ENCODE measurements at regions not wholly inside any gene's neighbourhood (a gene's known extent, or its start where the extent isn't known, plus 50 kb on each side); places are given as distances from the start of the nearest gene placed in this dataset.
A peak's percentile ranks its signal among the peaks of the same experiment; 100 is the strongest.

DNA sequence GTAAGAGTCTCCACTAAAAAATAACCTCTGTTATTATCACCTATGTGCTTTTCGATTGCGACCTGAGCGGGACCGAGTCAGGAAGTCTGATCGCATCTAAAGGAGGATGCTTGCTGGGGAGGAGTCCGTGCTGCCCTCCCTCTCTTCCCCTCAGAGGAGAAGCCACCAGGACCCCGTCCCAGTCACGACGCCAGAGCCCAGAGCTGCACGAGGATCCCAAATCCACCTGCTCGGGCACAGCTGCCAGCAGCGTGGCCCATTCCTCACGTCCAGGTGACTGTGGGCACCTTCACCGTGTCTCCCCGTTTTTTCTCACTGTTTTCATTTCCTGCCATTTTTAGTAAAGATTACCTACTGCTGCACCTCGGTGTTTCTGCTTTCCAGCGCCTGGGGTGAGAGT lies 390.3 kb downstream of the BRD1 start:
- H3K27me3 ChIP-seq (ENCODE audit: insufficient read depth, low read length, poor library complexity, severe bottlenecking), result no peaks in the 10 kb centered on the region
- no peaks in the 10 kb centered on the region for H3K4me1 ChIP-seq (ENCODE audit: insufficient read depth, low read length)
- no peak overlapping the region for H3K4me3 ChIP-seq (ENCODE audit: low read length)
- H3K9me3 Mint-ChIP-seq, result peaks cover 0 to 6% (median 2%) of the 10 kb centered on the region in 5 donors
- no peak overlapping the region for H3K27ac ChIP-seq (ENCODE audit: low read depth, low read length)
- no peak overlapping the region for H3K27ac Mint-ChIP-seq
- peaks cover 0 to 29% (median 0%) of the 10 kb centered on the region in 3 donors for H3K36me3 Mint-ChIP-seq
- H3K36me3 ChIP-seq (ENCODE audit: insufficient read depth, low read length), result no peaks in the 10 kb centered on the region
- H3K9me3 ChIP-seq (ENCODE audit: low read length), result no peaks in the 10 kb centered on the region
- H3K27me3 Mint-ChIP-seq, result peaks cover 9 to 14% of the 10 kb centered on the region in 2 donors
- H3K4me1 Mint-ChIP-seq, result no peaks in the 10 kb centered on the region
- ChIA-PET CTCF (no interaction called here), POLR2A (no interaction called here)
- DNase-seq, result no peak
- no peak overlapping the region for H3K4me3 Mint-ChIP-seq

DNA sequence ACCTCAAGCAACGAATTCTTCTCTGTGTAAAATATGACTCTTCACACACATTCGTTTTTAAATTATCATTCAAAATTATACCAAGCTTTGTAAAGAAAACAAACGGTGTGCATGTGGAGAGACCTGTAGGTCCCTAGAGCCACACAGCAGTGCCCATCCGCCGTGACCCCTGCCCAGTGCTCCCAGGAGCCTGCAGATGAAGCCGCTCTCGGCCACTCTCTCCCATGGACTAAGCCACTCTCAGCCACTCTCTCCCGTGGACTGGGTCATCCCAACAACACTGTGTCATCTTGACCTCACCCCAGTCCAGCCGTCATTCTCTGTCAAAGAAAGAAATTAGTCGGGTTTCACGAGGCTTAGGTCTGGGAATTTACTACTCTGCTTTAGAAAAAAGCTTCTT lies 391.6 kb downstream of the BRD1 start:
- Histone ChIP-seq H3K4me1 (ENCODE audit: insufficient read depth, low read length) (no peaks in the 10 kb centered on the region), H3K4me3 (ENCODE audit: low read length) (no peak overlapping the region), H3K9me3 (ENCODE audit: low read length) (no peaks in the 10 kb centered on the region), H3K27me3 (ENCODE audit: insufficient read depth, low read length, poor library complexity, severe bottlenecking) (no peaks in the 10 kb centered on the region), H3K27ac (ENCODE audit: low read depth, low read length) (no peak overlapping the region), H3K36me3 (ENCODE audit: insufficient read depth, low read length) (no peaks in the 10 kb centered on the region)
- Mint-ChIP-seq H3K27ac (no peak overlapping the region), H3K27me3 (peaks cover 8 to 14% of the 10 kb centered on the region in 2 donors), H3K4me1 (no peaks in the 10 kb centered on the region), H3K36me3 (peaks cover 0 to 27% (median 0%) of the 10 kb centered on the region in 3 donors), H3K4me3 (no peak overlapping the region), H3K9me3 (peaks cover 0 to 6% (median 2%) of the 10 kb centered on the region in 5 donors)
- POLR2A ChIA-PET, result no interaction called here
- no peak for DNase-seq
- CTCF ChIA-PET, result no interaction called here

DNA sequence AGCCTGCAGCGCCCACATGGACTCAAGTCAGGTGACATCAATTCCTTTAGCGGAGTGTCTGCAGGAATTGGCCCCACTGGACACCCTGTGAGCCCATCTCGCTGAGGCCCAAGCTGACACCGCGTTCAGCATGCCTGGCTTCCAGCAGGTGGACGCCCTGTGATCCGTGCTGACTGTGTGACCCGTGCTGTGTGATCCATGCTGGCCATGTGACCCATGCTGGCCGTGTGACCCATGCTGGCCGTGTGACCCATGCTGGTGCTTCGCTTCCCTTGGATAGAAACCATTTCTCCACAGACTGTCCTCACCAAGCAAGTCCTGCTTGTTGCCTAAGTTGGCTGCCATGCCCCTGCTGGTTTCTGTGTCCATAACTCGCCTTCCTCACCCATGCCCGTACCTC lies 392.1 kb downstream of the BRD1 start:
- H3K9me3 Mint-ChIP-seq, result peaks cover 0 to 6% (median 2%) of the 10 kb centered on the region in 5 donors
- Histone ChIP-seq H3K4me3 (ENCODE audit: low read length) (no peak overlapping the region), H3K27ac (ENCODE audit: low read depth, low read length) (no peak overlapping the region), H3K27me3 (ENCODE audit: insufficient read depth, low read length, poor library complexity, severe bottlenecking) (no peaks in the 10 kb centered on the region), H3K9me3 (ENCODE audit: low read length) (no peaks in the 10 kb centered on the region), H3K4me1 (ENCODE audit: insufficient read depth, low read length) (no peaks in the 10 kb centered on the region), H3K36me3 (ENCODE audit: insufficient read depth, low read length) (no peaks in the 10 kb centered on the region)
- no peak overlapping the region for H3K4me3 Mint-ChIP-seq
- ChIA-PET CTCF (no interaction called here), POLR2A (no interaction called here)
- H3K27ac Mint-ChIP-seq, result no peak overlapping the region
- no peaks in the 10 kb centered on the region for H3K4me1 Mint-ChIP-seq
- H3K36me3 Mint-ChIP-seq, result peaks cover 0 to 23% (median 0%) of the 10 kb centered on the region in 3 donors
- H3K27me3 Mint-ChIP-seq, result peaks cover 9 to 14% of the 10 kb centered on the region in 2 donors
- DNase-seq, result no peak

DNA sequence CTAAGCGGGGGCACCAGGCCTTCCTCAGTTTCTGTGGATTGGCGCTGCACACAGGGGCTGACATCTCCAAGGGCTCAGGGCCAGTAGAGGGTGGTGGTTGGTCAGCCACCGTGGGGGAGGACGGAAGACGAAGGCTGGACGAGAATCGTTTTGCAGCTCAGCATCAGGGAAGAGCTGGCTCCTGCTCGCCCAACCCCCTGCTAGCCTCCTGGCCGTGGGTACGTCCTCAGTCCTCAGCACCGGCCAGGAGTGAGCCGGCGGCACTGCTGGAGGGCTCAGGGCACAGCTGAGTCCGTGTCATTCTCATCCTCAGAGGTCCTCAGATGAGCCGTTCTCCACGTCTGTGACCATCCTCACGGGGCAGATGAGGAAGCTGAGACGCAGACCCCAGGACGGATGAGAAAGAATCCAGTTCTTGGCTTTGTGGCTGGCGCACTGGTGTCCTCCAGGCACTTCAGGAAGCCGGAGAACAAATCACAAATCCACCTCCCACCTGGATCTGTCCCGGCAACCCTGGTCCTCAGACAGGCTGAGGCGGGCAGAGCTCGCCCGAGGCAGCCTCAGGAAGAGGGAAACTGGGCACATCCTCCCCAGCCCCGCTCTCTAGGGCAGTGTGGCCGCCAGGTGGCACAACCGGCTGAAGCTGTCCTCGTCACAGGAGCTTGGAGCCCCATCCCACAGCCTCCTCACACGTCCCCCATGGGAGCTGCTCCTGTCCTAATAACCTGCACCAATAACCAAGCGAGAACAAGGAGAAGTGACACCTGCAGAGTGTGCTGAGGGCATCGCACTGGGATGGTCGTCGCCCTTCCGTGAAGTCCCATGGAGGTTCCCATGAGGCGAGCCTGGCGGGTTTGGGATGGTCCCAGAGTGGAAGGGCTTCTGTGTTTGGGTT lies 393.7 kb downstream of the BRD1 start:
- Mint-ChIP-seq H3K4me3 (no peak overlapping the region), H3K27ac (no peak overlapping the region), H3K9me3 (peaks cover 0 to 4% (median 2%) of the 10 kb centered on the region in 5 donors), H3K4me1 (no peaks in the 10 kb centered on the region), H3K36me3 (peaks cover 0 to 10% (median 0%) of the 10 kb centered on the region in 3 donors), H3K27me3 (peaks cover 18 to 19% of the 10 kb centered on the region in 2 donors)
- ChIA-PET CTCF (no interaction called here), POLR2A (no interaction called here)
- Histone ChIP-seq H3K4me1 (ENCODE audit: insufficient read depth, low read length) (no peaks in the 10 kb centered on the region), H3K36me3 (ENCODE audit: insufficient read depth, low read length) (no peaks in the 10 kb centered on the region), H3K27ac (ENCODE audit: low read depth, low read length) (no peak overlapping the region), H3K9me3 (ENCODE audit: low read length) (no peaks in the 10 kb centered on the region), H3K27me3 (ENCODE audit: insufficient read depth, low read length, poor library complexity, severe bottlenecking) (no peaks in the 10 kb centered on the region), H3K4me3 (ENCODE audit: low read length) (no peak overlapping the region)
- DNase-seq, result no peak

GRCh38 chr22:49432897-49433443 lies 394.7 kb downstream of the BRD1 start:
- Mint-ChIP-seq H3K4me3 (no peak overlapping the region), H3K36me3 (peaks cover 0 to 6% (median 0%) of the 10 kb centered on the region in 3 donors), H3K9me3 (peaks cover 0 to 4% (median 2%) of the 10 kb centered on the region in 5 donors), H3K27ac (no peak overlapping the region), H3K4me1 (no peaks in the 10 kb centered on the region), H3K27me3 (peaks cover 21 to 22% of the 10 kb centered on the region in 2 donors)
- Histone ChIP-seq H3K4me3 (ENCODE audit: low read length) (no peak overlapping the region), H3K27ac (ENCODE audit: low read depth, low read length) (no peak overlapping the region), H3K27me3 (ENCODE audit: insufficient read depth, low read length, poor library complexity, severe bottlenecking) (no peaks in the 10 kb centered on the region), H3K36me3 (ENCODE audit: insufficient read depth, low read length) (no peaks in the 10 kb centered on the region), H3K4me1 (ENCODE audit: insufficient read depth, low read length) (no peaks in the 10 kb centered on the region), H3K9me3 (ENCODE audit: low read length) (no peaks in the 10 kb centered on the region)
- ChIA-PET CTCF (no interaction called here), POLR2A (no interaction called here)
- no peak for DNase-seq

GRCh38 chr22:49432211-49432896 lies 395.3 kb downstream of the BRD1 start:
- peaks cover 0 to 4% (median 2%) of the 10 kb centered on the region in 5 donors for H3K9me3 Mint-ChIP-seq
- Histone ChIP-seq H3K4me1 (ENCODE audit: insufficient read depth, low read length) (no peaks in the 10 kb centered on the region), H3K27me3 (ENCODE audit: insufficient read depth, low read length, poor library complexity, severe bottlenecking) (no peaks in the 10 kb centered on the region), H3K9me3 (ENCODE audit: low read length) (no peaks in the 10 kb centered on the region), H3K36me3 (ENCODE audit: insufficient read depth, low read length) (no peaks in the 10 kb centered on the region), H3K4me3 (ENCODE audit: low read length) (no peak overlapping the region), H3K27ac (ENCODE audit: low read depth, low read length) (no peak overlapping the region)
- H3K27ac Mint-ChIP-seq, result no peak overlapping the region
- H3K36me3 Mint-ChIP-seq, result peaks cover 0 to 6% (median 0%) of the 10 kb centered on the region in 3 donors
- ChIA-PET POLR2A (no interaction called here), CTCF (no interaction called here)
- no peak for DNase-seq
- H3K27me3 Mint-ChIP-seq, result peaks cover 21 to 24% of the 10 kb centered on the region in 2 donors
- no peak overlapping the region for H3K4me3 Mint-ChIP-seq
- no peaks in the 10 kb centered on the region for H3K4me1 Mint-ChIP-seq

DNA sequence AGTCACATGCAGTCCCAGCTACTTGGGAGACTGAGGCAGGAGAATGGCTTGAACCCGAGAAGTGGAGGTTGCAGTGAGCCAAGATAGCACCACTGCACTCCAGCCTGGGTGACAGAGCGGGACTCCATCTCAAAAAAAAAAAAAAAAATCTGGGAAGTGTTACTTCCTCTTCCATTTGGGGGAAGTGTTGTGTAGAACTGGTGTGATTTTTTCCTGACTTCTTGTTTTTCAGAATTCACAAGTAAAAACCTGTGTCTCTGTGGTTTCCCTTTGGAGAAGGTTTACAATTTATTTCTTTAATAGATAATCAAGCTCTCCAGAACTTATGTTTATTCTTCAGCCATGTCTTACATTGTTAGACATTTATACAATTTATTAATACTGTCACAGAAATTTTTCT lies 396.1 kb downstream of the BRD1 start:
- Mint-ChIP-seq H3K4me1 (no peaks in the 10 kb centered on the region), H3K27me3 (peaks cover 21 to 23% of the 10 kb centered on the region in 2 donors), H3K27ac (no peak overlapping the region), H3K9me3 (peaks cover 0 to 6% (median 2%) of the 10 kb centered on the region in 5 donors), H3K4me3 (no peak overlapping the region), H3K36me3 (no peaks in the 10 kb centered on the region)
- H3K36me3 ChIP-seq (ENCODE audit: insufficient read depth, low read length), result no peaks in the 10 kb centered on the region
- H3K9me3 ChIP-seq (ENCODE audit: low read length), result no peaks in the 10 kb centered on the region
- H3K4me1 ChIP-seq (ENCODE audit: insufficient read depth, low read length), result no peaks in the 10 kb centered on the region
- no peaks in the 10 kb centered on the region for H3K27me3 ChIP-seq (ENCODE audit: insufficient read depth, low read length, poor library complexity, severe bottlenecking)
- no peak overlapping the region for H3K4me3 ChIP-seq (ENCODE audit: low read length)
- ChIA-PET POLR2A (no interaction called here), CTCF (no interaction called here)
- DNase-seq, result no peak
- H3K27ac ChIP-seq (ENCODE audit: low read depth, low read length), result no peak overlapping the region

GRCh38 chr22:49429066-49429465 lies 398.6 kb downstream of the BRD1 start:
- Mint-ChIP-seq H3K9me3 (peaks cover 0 to 6% (median 0%) of the 10 kb centered on the region in 5 donors), H3K4me1 (no peaks in the 10 kb centered on the region), H3K4me3 (peak overlapping the region in 1 of 7 donors; percentile 59), H3K27me3 (peaks cover 13 to 22% of the 10 kb centered on the region in 2 donors), H3K36me3 (no peaks in the 10 kb centered on the region), H3K27ac (no peak overlapping the region)
- H3K4me3 ChIP-seq (ENCODE audit: low read length), result no peak overlapping the region
- H3K9me3 ChIP-seq (ENCODE audit: low read length), result no peaks in the 10 kb centered on the region
- ChIA-PET CTCF (no interaction called here), POLR2A (no interaction called here)
- no peaks in the 10 kb centered on the region for H3K27me3 ChIP-seq (ENCODE audit: insufficient read depth, low read length, poor library complexity, severe bottlenecking)
- DNase-seq, result no peak
- no peak overlapping the region for H3K27ac ChIP-seq (ENCODE audit: low read depth, low read length)
- no peaks in the 10 kb centered on the region for H3K36me3 ChIP-seq (ENCODE audit: insufficient read depth, low read length)
- no peaks in the 10 kb centered on the region for H3K4me1 ChIP-seq (ENCODE audit: insufficient read depth, low read length)

All from CD8-positive, alpha-beta memory T cell (primary cell).